HL-60 (cell line): ENCODE measurements at regions not wholly inside any gene's neighbourhood (a gene's known extent, or its start where the extent isn't known, plus 50 kb on each side); places are given as distances from the start of the nearest gene placed in this dataset.

Source experiments
- DNase-seq, 2 experiments: peaks; one replicate each; pipeline ENCODE4 v3.0.0-alpha.2; 2010 to 2020; ENCODE audit warnings: low read depth in 1 of 2, low spot score in 1 of 2
- H3K27ac ChIP-seq: fragments of 250-450 bp; sonication (Bioruptor Pico); replicated peaks from 2 replicates; pipeline ENCODE4 v1.5.1; 2020; ENCODE audit warnings: mild to moderate bottlenecking, moderate library complexity
- H3K27me3 ChIP-seq: fragments of 250-450 bp; sonication (Bioruptor Pico); 2 replicates; pipeline ENCODE4 v1.5.1; 2021; ENCODE audit warnings: mild to moderate bottlenecking, moderate library complexity; ENCODE audit not compliant: insufficient read depth, poor library complexity, severe bottlenecking
- H3K4me3 ChIP-seq: replicated peaks from 2 replicates; pipeline ENCODE4 v1.5.1; 2011; ENCODE audit warnings: mild to moderate bottlenecking, control low read depth, low read length; ENCODE audit not compliant: insufficient read depth
- GABPA ChIP-seq: IDR thresholded peaks from 2 replicates; pipeline ENCODE4 v1.6.1; 2012; ENCODE audit warnings: low read depth
- POLR2AphosphoS5 ChIP-seq: IDR thresholded peaks from 2 replicates; pipeline ENCODE4 v1.6.1; 2012; ENCODE audit warnings: low read depth
- SPI1 ChIP-seq: IDR thresholded peaks from 2 replicates; pipeline ENCODE4 v1.6.1; 2012; ENCODE audit warnings: low read depth, mild to moderate bottlenecking, borderline replicate concordance
- TF ChIP-seq, protein P1 (sequence below): IDR thresholded peaks from 2 replicates; pipeline ENCODE4 v1.6.1; 2012; ENCODE audit warnings: low read depth; ENCODE audit not compliant: insufficient replicate concordance
- TF ChIP-seq, protein P2 (sequence below): IDR thresholded peaks from one replicate; pipeline ENCODE4 v1.5.1; 2011; ENCODE audit warnings: low read length, control low read depth, inconsistent platforms; ENCODE audit not compliant: insufficient read depth

GRCh38 chr4:84046551-84046950 lies 452.5 kb downstream of the NKX6-1 start:
- TF ChIP-seq, protein P1, sequence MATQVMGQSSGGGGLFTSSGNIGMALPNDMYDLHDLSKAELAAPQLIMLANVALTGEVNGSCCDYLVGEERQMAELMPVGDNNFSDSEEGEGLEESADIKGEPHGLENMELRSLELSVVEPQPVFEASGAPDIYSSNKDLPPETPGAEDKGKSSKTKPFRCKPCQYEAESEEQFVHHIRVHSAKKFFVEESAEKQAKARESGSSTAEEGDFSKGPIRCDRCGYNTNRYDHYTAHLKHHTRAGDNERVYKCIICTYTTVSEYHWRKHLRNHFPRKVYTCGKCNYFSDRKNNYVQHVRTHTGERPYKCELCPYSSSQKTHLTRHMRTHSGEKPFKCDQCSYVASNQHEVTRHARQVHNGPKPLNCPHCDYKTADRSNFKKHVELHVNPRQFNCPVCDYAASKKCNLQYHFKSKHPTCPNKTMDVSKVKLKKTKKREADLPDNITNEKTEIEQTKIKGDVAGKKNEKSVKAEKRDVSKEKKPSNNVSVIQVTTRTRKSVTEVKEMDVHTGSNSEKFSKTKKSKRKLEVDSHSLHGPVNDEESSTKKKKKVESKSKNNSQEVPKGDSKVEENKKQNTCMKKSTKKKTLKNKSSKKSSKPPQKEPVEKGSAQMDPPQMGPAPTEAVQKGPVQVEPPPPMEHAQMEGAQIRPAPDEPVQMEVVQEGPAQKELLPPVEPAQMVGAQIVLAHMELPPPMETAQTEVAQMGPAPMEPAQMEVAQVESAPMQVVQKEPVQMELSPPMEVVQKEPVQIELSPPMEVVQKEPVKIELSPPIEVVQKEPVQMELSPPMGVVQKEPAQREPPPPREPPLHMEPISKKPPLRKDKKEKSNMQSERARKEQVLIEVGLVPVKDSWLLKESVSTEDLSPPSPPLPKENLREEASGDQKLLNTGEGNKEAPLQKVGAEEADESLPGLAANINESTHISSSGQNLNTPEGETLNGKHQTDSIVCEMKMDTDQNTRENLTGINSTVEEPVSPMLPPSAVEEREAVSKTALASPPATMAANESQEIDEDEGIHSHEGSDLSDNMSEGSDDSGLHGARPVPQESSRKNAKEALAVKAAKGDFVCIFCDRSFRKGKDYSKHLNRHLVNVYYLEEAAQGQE = no peak
- TF ChIP-seq POLR2AphosphoS5 (no peak), GABPA (no peak), SPI1 (no peak)
- TF ChIP-seq, protein P2, sequence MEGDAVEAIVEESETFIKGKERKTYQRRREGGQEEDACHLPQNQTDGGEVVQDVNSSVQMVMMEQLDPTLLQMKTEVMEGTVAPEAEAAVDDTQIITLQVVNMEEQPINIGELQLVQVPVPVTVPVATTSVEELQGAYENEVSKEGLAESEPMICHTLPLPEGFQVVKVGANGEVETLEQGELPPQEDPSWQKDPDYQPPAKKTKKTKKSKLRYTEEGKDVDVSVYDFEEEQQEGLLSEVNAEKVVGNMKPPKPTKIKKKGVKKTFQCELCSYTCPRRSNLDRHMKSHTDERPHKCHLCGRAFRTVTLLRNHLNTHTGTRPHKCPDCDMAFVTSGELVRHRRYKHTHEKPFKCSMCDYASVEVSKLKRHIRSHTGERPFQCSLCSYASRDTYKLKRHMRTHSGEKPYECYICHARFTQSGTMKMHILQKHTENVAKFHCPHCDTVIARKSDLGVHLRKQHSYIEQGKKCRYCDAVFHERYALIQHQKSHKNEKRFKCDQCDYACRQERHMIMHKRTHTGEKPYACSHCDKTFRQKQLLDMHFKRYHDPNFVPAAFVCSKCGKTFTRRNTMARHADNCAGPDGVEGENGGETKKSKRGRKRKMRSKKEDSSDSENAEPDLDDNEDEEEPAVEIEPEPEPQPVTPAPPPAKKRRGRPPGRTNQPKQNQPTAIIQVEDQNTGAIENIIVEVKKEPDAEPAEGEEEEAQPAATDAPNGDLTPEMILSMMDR = no peak
- DNase-seq = no peak

GRCh38 chr4:84041426-84041825 lies 457.7 kb downstream of the NKX6-1 start:
- Histone ChIP-seq H3K27ac (no peak overlapping the region), H3K4me3 (no peak overlapping the region), H3K27me3 (no peaks in the 10 kb centered on the region)
- DNase-seq = no peak
- no peak for TF ChIP-seq POLR2AphosphoS5
- TF ChIP-seq SPI1 = no peak
- TF ChIP-seq, protein P2 = no peak
- TF ChIP-seq, protein P1 = no peak
- TF ChIP-seq GABPA = no peak

More at GRCh38 chr4:84046551-84046950, 452.5 kb downstream of the NKX6-1 start:
- H3K27ac ChIP-seq = no peak overlapping the region
- H3K4me3 ChIP-seq = no peak overlapping the region
- H3K27me3 ChIP-seq = no peaks in the 10 kb centered on the region

DNA sequence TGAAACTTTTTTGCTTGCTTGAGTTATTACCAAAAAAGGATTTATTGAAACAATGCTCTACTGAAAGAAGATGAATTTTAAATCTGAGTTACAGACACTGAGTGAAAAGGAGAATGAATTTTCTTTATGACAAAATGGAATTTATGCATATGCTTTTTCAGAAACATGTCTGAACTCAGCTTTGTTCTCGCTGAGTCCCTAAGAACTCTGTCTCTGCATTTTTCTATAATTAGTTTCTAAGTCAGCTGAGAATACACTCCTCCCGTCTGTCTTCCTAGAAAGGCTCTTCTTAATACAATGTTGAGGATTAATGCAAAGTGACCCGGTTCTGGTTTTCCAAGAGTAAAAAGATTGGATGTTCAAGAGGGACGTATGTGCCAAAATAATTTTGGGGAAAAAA lies 463.5 kb downstream of the NKX6-1 start:
- TF ChIP-seq, protein P1 = no peak
- TF ChIP-seq SPI1 (no peak), POLR2AphosphoS5 (no peak), GABPA (no peak)
- TF ChIP-seq, protein P2 = no peak
- Histone ChIP-seq H3K27ac (no peak overlapping the region), H3K27me3 (no peaks in the 10 kb centered on the region)

More for the DNA sequence above, 463.5 kb downstream of the NKX6-1 start:
- no peak for DNase-seq
- H3K4me3 ChIP-seq = no peak overlapping the region
